ENCODE measurements at regions not wholly inside any gene's neighbourhood (a gene's known extent, or its start where the extent isn't known, plus 50 kb on each side); places are given as distances from the start of the nearest gene placed in this dataset.
"Not testable (repeated sequence)": the region's sequence is repeated elsewhere in the genome, so short reads cannot be mapped to it uniquely, and the experiment has no call there.

GRCh38 chr15:75114796-75115195 is 86.9 kb upstream of the C15orf39 start:
- intact Hi-C loops (cut with micrococcal nuclease), result no loop called here

GRCh38 chr15:75115411-75115913 is 86.2 kb upstream of the C15orf39 start:
- H3K9me3 Mint-ChIP-seq; H3K27ac Mint-ChIP-seq; intact Hi-C loops (cut with micrococcal nuclease); CTCF ChIA-PET; DNase-seq; POLR2A ChIA-PET; H3K4me1 Mint-ChIP-seq (ENCODE audit: low read depth); H3K4me3 Mint-ChIP-seq; ATAC-seq; H3K36me3 Mint-ChIP-seq (ENCODE audit: low read depth): not testable (repeated sequence)
- H3K27me3 Mint-ChIP-seq, result peaks cover 14% of the 10 kb centered on the region

More at GRCh38 chr15:75114796-75115195, 86.9 kb upstream of the C15orf39 start:
- Mint-ChIP-seq H3K27ac (no peak overlapping the region), H3K9me3 (peaks cover 9% of the 10 kb centered on the region), H3K36me3 (ENCODE audit: low read depth) (peaks cover 5% of the 10 kb centered on the region), H3K27me3 (peaks cover 18% of the 10 kb centered on the region), H3K4me1 (ENCODE audit: low read depth) (peaks cover 12% of the 10 kb centered on the region), H3K4me3 (no peak overlapping the region)
- ChIA-PET POLR2A (no interaction called here), CTCF (no interaction called here)
- DNase-seq (no peak), ATAC-seq (no peak)
- TF ChIP-seq CTCF (IDR thresholded peaks at IDR 0.05), result no peak

- ATAC-seq; H3K4me3 Mint-ChIP-seq; DNase-seq; H3K36me3 Mint-ChIP-seq (ENCODE audit: low read depth); H3K4me1 Mint-ChIP-seq (ENCODE audit: low read depth); intact Hi-C loops (cut with micrococcal nuclease); H3K9me3 Mint-ChIP-seq; H3K27ac Mint-ChIP-seq: not testable (repeated sequence)
- peaks cover 11% of the 10 kb centered on the region for H3K27me3 Mint-ChIP-seq
- ChIA-PET CTCF (interaction anchor here (1.1 kb wide), 1 partner anchor 73 kb away, joined by 3 read pairs; no protein-coding TSS in a partner anchor), POLR2A (interaction anchor here (0.7 kb wide), 1 partner anchor 10 kb away, joined by 3 read pairs; no protein-coding TSS in a partner anchor)
Observed at GRCh38 chr15:75116143-75116542, 85.5 kb upstream of the C15orf39 start.

- H3K27me3 Mint-ChIP-seq, result peaks cover 5% of the 10 kb centered on the region
- H3K9me3 Mint-ChIP-seq, result peaks cover 4% of the 10 kb centered on the region
- no peak overlapping the region for H3K4me3 Mint-ChIP-seq
- no peak overlapping the region for H3K27ac Mint-ChIP-seq
- CTCF ChIA-PET, result no interaction called here
- TF ChIP-seq CTCF (IDR thresholded peaks at IDR 0.05), result no peak
- POLR2A ChIA-PET, result no interaction called here
- intact Hi-C loops (cut with micrococcal nuclease), result no loop called here
- ATAC-seq (no peak), DNase-seq (no peak)
- peaks cover 1% of the 10 kb centered on the region for H3K36me3 Mint-ChIP-seq (ENCODE audit: low read depth)
- peaks cover 2% of the 10 kb centered on the region for H3K4me1 Mint-ChIP-seq (ENCODE audit: low read depth)
Observed at GRCh38 chr15:75117993-75118392, 83.7 kb upstream of the C15orf39 start.

- intact Hi-C loops (cut with micrococcal nuclease); POLR2A ChIA-PET; H3K27ac Mint-ChIP-seq; H3K36me3 Mint-ChIP-seq (ENCODE audit: low read depth); H3K4me3 Mint-ChIP-seq; DNase-seq; H3K4me1 Mint-ChIP-seq (ENCODE audit: low read depth); CTCF ChIA-PET; H3K27me3 Mint-ChIP-seq; ATAC-seq; H3K9me3 Mint-ChIP-seq: not testable (repeated sequence)
Observed at GRCh38 chr15:75119312-75119711, 82.4 kb upstream of the C15orf39 start.

GRCh38 chr15:75121491-75121890 is 80.2 kb upstream of the C15orf39 start:
- Mint-ChIP-seq H3K36me3 (ENCODE audit: low read depth) (no peaks in the 10 kb centered on the region), H3K27me3 (peaks cover 1% of the 10 kb centered on the region), H3K9me3 (no peaks in the 10 kb centered on the region), H3K4me1 (ENCODE audit: low read depth) (peaks cover 3% of the 10 kb centered on the region), H3K4me3 (no peak overlapping the region), H3K27ac (no peak overlapping the region)
- ChIA-PET CTCF (no interaction called here), POLR2A (no interaction called here)
- intact Hi-C loops (cut with micrococcal nuclease), result no loop called here
- ATAC-seq (no peak), DNase-seq (no peak)
- TF ChIP-seq CTCF (IDR thresholded peaks at IDR 0.05), result no peak

All from activated CD8-positive, alpha-beta T cell treated with anti-CD3 and anti-CD28 coated beads for 36 hours (primary cell).